Neural cell (in vitro differentiated cells): ENCODE measurements at regions not wholly inside any gene's neighbourhood (a gene's known extent, or its start where the extent isn't known, plus 50 kb on each side); places are given as distances from the start of the nearest gene placed in this dataset.

ENCODE experiments used
- EP300 ChIP-seq: fragments of 450-650 bp; conservative IDR thresholded peaks from 2 replicates; pipeline ENCODE4 v1.6.1; 2014; ENCODE audit warnings: antibody characterized with exemption, mild to moderate bottlenecking, moderate library complexity; ENCODE audit not compliant: poor library complexity, severe bottlenecking
- EZH2 ChIP-seq: fragments of 200-600, 300-800 bp; shearing (Covaris generic), sonication (generic); IDR thresholded peaks from 2 replicates; pipeline ENCODE4 v1.6.1; 2014; ENCODE audit warnings: antibody characterized with exemption, low read length, borderline replicate concordance, mild to moderate bottlenecking; ENCODE audit not compliant: insufficient read depth, poor library complexity, severe bottlenecking
- POLR2AphosphoS5 ChIP-seq: IDR thresholded peaks from 2 replicates; pipeline ENCODE4 v1.6.1; 2012
- RAD21 ChIP-seq: fragments of 450-650 bp; conservative IDR thresholded peaks from 2 replicates; pipeline ENCODE4 v1.6.1; 2014; ENCODE audit warnings: antibody characterized with exemption, mild to moderate bottlenecking, moderate library complexity
- SMC3 ChIP-seq: fragments of 450-650 bp; conservative IDR thresholded peaks from 2 replicates; pipeline ENCODE4 v1.6.1; 2014; ENCODE audit warnings: antibody characterized with exemption, mild to moderate bottlenecking, moderate library complexity; ENCODE audit not compliant: poor library complexity
- TAF1 ChIP-seq: IDR thresholded peaks from 2 replicates; pipeline ENCODE4 v1.6.1; 2012; ENCODE audit warnings: low read depth
- TF ChIP-seq, protein P1 (sequence below): fragments of 450-650 bp; IDR thresholded peaks from 2 replicates; pipeline ENCODE4 v1.5.1; 2014; ENCODE audit warnings: antibody characterized with exemption, mild to moderate bottlenecking, moderate library complexity; ENCODE audit not compliant: poor library complexity, severe bottlenecking

- no peak for TF ChIP-seq EZH2
- no peak for TF ChIP-seq POLR2AphosphoS5
- TF ChIP-seq, protein P1, sequence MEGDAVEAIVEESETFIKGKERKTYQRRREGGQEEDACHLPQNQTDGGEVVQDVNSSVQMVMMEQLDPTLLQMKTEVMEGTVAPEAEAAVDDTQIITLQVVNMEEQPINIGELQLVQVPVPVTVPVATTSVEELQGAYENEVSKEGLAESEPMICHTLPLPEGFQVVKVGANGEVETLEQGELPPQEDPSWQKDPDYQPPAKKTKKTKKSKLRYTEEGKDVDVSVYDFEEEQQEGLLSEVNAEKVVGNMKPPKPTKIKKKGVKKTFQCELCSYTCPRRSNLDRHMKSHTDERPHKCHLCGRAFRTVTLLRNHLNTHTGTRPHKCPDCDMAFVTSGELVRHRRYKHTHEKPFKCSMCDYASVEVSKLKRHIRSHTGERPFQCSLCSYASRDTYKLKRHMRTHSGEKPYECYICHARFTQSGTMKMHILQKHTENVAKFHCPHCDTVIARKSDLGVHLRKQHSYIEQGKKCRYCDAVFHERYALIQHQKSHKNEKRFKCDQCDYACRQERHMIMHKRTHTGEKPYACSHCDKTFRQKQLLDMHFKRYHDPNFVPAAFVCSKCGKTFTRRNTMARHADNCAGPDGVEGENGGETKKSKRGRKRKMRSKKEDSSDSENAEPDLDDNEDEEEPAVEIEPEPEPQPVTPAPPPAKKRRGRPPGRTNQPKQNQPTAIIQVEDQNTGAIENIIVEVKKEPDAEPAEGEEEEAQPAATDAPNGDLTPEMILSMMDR, result no peak
- TF ChIP-seq EP300, result no peak
- TF ChIP-seq SMC3, result no peak
- no peak for TF ChIP-seq RAD21
- TF ChIP-seq TAF1, result no peak
Observed at GRCh38 chr6:167235421-167236238, 55.5 kb upstream of the UNC93A start.
